GM19240 (cell line): ENCODE measurements at regions not wholly inside any gene's neighbourhood (a gene's known extent, or its start where the extent isn't known, plus 50 kb on each side); places are given as distances from the start of the nearest gene placed in this dataset.
"Not testable (repeated sequence)": the region's sequence is repeated elsewhere in the genome, so short reads cannot be mapped to it uniquely, and the experiment has no call there.

Experiments
- DNase-seq: peaks from one replicate; pipeline ENCODE4 v3.0.0; 2011; ENCODE audit warnings: low spot score; ENCODE audit not compliant: insufficient read length

DNA sequence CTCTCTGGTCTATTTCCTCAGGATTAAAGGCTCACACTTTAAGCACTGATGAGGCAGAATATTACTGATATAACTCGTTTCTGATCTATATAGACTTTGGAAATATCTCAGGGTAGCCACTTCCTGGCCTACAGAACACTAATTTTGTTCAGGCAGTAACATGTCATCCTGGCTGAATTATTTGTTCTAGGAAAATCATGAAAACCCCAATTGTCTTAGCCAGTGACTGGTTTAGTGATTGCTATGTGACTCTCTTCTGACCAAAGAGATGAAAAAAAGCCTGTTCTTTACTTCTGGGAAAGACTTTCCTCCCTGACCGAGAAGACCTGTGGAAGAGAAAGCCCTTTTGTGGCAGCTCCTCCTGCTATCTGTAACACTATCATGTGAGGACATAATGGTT is 453.7 kb downstream of the SETD4 start:
- DNase-seq: no peak

DNA sequence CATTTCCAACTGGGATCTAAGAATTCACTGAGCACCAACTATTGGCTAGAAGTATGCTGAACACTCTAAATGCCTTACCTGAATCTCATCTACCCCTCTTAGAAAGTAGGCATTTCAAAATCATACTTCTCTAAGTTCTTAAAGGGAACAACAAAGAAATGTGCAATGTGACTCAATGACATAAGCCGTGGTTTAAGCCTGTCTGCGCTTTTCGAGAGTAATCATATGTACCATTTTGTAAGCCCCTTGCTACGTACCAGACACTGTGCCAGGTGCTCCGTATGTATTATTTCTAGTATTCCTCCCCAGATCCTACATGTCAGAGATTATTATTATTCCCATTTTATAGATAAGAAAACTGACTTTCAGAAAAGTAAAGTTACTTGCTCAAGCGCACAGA is 454.2 kb downstream of the SETD4 start:
- no peak for DNase-seq

DNA sequence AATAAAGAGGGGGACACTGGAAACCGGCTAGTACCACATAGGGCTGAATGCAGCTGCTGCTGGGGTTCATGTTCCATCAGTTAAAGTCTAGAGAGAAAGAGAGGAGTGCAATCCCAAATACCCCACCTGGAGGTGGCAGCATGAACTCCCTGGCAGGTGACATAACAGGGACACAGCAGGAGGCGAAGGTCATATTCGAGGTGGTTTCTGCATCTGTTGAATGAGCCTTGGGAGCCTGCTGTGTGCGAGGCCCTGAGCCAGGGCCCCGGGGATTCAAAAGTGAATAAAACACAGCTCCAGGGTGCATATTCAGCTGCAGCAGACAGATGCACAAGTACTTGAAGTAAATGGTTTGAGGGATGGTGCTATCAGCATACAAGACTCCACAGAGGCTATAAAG is 456.8 kb downstream of the SETD4 start:
- DNase-seq: no peak

DNA sequence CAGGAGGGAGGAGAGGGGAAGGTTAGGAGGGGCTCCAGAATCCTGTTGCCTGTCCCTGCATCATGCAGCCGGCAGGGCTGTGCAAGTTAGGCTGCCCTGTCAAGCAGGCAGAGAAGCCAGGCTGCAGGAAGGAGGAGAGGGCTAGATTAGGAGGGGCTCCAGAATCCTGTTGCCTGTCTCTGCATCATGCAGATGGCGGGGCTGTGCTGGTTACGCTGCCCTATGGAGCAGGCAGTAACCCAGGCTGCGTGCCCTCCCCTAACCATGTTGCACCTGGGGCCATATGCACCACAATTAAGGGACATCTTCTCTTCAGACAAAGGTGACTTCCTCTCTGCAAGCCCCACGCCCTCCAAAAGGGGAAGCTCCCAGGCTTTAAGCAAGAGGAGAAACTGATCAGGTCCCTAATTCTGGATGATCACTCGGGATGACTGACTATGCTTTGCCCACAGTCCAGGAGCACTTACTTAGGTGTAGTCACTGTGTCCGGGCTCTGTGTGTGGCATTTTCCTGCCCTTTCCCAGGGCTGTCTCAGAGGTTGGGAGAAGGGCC is 457.4 kb downstream of the SETD4 start:
- DNase-seq: no peak

DNA sequence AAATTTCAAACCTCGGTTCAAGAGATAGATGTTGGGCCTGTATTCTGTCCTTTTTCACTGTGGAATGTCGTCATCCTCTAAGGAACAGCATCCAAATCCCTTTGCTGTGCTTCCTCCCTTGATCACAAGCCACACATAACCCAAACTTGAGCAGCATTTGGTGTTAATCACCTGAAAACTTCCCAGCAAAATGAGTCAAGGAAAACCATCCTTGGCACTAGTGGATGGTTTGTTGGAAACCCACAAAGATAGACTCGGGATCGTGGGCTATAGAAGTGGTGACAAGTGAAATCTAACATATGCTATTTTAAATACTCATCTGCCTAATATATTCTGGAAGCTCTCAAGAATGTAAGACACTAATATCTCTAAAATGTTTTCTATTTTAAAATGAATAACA is 459.1 kb downstream of the SETD4 start:
- no peak for DNase-seq

DNA sequence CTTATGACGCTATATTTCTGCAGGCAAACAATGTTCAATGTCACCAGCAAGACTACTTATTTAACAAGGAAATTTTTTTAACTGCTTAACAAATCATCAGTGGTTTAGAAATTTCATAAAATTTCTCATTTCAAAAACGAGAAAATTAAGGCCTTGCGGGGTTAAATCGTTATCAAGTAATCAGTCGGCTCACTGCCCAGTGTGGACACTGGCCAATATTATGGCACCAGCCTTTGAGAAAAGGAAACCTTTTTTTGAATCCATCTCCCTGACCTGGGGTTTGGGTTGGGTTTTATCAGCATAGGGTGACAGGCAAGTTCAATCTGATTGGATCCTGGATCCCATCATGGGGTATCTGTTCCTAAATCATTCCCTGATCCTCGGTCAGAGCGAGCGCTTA is 461.2 kb downstream of the SETD4 start:
- no peak for DNase-seq

DNA sequence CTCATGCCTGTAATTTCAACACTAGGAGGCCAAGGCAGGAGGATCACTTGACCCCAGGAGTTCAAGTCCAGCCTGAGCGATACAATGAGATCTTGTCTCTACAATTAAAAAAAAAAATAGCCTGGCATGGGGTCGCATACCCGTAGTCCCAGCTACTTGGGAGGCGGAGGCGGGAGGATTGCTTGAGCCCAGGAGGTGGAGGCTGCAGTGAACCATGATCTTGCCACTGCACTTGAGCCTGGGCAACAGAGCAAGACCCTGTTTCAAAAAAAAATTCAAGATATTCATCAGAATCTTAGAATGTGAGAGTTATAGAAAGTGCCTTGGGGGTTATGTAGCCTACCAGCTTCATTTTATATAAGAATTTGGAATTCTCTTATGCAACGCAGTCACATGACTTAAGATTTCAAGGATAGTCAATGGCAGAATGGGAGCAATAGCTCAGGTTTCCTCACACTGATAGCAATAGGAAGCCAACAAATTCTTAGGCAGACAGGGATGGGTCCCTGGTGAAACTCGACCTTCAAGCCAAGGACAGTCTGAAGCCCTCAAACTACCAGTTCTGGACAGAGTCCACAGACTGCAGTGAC is 462.5 kb downstream of the SETD4 start:
- no peak for DNase-seq

DNA sequence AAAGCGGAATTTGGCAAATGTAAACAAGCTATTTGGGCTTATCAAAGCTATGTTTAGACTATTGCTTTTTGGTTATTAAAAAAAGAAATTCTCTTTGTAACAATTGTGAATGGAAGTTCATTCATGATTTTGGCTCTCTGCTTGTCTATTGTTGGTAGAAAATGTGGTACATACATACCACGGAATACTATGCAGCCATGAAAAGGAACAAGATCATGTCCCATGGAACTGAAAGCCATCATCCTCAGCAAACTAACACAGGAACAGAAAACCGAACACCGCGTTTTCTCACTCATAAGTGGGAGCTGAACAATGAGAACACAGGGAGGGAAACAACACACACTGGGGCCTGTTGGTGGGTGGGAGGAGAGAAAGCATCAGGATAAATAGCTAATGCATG is 465.4 kb downstream of the SETD4 start:
- no peak for DNase-seq

DNA sequence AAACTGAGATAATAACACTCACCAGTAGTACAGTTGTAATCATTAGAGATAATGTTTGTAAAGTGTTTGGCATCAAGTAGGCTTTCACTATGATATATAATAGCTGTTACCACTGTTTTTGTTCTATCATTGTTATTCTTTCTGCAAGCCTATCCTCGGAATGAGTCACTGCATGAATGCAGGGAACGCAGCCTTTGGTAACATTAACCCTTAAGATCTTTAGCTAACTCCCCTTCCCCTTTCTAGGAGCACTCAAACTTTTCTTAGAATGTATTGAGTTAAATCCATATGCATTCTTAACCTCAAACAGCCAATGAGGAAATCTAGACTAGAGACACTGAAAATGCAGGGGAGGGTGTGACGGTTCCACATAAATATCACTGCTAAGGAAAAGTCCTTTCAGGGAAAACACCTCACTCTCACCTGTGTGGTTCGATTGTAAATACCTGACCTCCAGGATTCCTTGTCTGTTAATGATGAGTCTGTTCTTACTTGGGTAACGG is 467.3 kb downstream of the SETD4 start:
- DNase-seq: no peak

DNA sequence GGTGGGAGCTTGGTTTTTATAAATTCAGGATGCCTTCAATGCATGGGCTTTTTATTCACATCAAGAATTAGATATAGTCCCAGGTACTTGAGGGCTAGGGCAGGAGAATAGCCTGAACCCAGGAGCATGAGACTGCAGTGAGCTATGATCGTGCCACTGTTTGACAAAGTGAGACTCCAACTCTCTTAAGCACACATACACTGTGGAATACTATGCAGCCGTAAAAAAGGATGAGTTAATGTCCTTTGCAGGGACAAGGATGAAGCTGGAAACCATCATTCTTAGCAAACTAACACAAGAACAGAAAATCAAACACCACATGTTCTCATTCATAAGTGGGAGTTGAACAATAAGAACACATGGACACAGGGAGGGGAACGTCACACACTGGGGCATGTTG is 470.0 kb downstream of the SETD4 start:
- not testable (repeated sequence) for DNase-seq

DNA sequence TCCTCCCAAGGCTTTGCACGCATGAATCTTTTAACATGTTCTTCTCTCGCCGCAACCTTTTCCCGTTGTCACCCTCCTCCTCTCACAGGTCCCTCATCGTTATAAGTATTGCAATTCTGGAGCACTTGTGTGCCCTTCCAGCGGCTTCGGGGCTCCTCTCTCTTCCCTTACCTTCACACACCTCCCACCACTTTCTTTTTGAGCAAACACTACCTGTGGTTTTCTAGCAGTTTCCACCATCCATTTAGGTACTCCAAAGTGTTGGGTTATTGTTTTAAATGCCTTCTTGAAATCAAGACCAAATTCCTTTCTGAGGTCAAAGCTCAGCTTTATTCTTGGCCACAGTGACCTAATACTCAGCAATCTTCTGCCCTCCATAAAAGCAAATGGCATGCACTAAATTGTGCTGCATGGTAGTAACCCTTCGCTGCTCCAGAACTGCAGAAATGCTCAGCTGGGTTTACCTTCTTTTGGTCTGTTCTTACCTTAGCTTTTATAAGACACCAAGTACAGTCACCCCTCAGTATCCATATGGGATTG is 472.4 kb downstream of the SETD4 start:
- no peak for DNase-seq

DNA sequence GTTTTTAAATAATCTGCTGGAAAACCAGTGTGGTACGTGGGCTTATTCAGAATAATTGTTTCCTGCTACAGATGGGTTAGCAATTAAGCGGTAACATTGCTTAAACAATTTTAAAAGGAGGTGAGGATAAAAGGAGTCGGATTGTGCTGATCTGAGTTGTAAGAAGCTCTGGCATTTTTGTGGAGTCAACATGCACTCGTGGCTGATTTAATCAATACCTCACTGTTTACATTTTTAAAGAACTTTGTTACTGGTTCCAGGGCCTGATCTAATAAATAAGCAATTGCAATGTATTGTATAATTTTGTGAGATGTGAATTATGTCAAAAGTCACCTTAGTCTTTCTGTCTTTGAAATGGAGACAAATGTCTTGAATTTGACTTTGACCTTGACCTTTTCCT is 474.0 kb downstream of the SETD4 start:
- DNase-seq: no peak

DNA sequence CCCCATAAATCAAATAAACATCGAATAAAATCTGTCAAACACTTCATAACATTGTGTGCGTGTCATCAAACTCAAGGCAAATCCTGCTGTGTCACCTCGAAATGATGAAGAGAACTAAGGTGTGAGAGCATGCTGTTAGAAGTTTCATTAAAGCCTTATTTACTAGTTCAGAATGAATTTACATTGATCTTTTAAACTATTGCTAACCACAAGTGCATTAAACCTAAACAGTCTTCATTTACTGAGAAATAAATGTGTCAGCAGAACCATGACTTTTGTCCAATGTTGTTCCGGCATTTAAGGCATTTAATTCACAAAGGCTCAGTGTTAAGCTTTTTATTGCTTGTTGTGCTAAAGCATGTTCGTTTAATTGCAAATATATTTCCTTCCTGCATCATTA is 474.4 kb downstream of the SETD4 start:
- DNase-seq: no peak

DNA sequence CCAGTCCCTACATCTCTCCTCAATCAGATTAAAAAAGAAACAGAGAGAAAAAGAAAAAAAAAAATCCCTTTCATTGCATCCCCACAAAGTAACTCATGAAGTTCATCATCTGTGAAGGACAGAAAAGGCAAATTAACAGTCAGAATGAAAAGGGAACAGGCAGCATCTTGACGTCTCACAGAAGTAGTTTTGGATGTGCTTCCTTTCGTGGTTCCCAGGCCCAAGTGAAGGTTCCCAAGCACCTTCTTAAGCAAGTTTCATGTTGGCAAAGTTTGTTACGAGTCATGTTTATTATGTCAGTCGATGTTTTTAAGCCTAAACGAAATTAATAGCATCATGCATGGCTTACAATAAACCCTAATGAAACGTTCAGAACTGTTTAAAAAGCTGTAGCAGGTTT is 475.2 kb downstream of the SETD4 start:
- DNase-seq: no peak

DNA sequence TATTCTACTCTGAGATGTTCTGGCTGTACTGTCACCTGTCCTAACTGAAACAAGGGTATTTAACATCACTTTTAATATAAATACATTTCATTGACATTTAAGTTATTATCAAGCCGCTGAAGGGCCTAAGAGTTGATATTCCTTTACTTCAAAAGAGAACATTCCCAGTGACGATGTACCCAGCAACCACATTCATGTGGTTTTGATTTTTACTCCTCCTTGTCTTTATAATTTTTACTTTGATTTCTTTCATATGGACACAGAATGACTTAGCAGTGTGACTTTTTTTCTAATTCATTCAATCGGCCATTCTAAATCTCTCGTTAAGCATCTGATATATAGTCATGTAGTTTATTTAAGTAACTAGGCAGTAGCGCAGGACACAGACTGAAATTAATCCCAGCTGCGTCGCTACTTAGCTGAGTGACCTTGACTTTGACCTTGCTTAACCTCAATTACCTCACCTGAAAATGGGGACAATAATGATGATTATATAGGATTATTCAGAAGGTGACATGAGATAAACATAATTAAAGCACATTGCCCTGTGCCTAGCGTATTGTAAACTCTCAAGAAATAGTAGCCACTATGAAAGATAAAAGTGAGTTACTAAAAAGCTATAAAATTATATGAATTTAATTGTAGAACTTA is 476.6 kb downstream of the SETD4 start:
- DNase-seq: no peak

DNA sequence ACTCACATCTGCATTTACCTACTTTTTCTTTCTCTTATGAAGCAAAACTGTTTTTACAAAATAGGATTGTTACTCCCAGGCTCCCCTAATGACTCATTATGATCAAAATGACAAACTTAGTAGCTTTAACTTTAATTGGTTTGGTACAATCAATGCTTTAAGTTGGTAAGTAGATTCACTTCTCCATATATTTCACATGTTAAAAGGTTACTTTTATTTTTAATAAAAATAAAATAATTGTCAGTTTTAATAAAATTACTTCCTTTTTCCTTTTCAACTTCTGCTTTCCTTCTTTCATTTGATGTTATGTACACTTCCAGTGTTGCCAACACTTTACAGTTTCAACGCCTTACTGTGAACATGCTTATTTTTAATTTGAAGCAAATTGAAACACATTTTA is 477.6 kb downstream of the SETD4 start:
- no peak for DNase-seq

DNA sequence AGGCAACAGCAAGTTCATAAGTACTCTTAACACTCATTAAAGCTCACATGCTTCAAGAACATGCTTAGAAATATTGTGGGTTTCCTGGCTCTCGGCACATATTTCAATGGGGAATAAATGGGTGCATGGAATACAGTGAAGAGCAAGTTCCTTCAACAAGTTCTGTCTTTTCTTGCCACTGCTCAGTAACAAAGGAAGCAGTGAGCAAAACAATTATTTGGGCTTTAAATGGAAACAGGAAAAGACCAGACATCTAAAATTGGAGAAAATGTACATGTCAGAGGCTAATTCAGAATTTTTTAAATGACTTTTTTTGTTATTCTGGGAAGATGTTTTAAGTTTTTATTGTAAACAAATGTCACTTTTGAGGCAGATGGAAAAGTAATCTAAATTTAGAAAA is 478.7 kb downstream of the SETD4 start:
- no peak for DNase-seq

DNA sequence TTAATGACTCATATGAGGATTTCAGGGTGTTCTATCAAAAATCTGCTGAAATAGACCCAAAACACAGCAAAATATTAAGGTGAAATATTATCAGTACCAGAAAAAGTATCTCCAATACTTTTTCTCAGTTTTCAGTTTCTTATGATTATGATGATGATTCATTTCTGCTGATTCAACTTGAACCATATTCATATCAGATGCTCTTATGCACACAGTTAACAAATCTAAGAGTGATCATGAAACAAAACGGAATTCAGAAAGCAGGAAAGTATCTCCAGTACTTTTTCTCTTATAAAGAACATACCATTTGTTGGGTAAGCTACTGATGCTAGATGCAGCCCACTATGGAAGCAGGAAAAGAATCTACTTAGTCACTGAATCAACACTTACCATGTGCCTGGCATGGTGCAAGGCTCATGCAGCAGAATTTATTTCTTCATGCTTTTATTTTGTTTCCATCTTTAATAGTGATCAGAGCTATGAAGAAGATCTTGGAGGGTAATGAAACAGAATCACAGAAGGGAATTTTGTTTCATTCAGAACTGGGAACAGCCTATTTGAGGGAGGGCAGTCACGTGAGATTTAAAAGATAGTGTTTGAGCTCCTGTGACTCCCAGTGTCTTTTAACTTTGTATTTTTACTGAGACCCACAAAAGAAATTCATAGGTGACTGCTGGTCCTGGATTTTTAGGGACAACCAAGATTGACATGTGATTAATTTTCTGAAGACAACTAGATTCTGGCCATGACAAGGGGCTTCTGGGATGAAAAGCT is 480.6 kb downstream of the SETD4 start:
- DNase-seq: no peak

DNA sequence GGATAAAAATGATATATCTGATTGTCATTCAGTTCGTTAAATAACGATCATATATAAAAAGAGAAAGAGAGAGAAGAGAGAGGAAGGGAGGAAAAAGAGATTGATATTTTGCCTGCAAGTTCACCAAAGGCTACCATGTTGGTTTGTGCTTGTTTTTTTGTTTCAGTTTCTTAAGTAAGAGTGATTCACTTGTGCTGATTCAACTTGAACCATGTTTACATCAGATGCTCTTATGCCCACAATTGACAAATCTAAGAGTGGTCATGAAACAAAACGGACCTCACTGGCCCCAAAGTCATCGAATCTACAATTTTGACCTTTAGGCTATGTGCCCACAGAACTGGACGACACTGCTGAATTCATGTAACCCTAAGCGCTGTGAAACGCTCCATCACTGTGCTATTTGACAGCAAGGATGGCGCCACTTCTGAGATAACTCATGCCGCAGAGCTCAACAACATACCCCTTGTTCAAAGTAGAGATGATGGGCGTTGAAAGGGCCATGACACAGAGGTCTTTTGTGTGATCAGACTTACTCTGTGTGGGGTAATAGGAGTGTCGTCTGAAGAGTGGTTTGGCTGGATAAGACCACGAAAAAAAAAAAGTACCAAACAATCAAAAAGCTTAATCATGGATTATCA is 481.4 kb downstream of the SETD4 start:
- DNase-seq: no peak

DNA sequence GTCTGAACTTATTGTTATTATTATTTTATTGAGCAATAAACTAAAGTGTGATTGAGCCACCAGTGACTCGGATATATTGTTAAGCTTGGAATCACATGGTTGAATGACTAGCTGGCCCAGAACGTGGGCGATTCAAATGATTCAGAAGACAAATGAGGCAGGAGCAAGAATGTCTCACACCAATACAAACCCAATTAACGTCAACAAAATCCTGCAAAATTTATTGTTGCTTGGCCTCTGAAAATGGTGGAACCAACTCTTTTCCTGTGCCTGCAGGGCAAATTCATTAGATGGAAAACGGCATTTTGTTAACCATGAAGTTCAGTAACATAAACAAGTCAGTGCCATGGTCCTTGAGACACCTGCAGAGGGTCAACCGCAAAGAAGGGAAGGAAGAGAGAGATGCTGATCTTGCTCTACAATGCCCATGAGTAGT is 482.0 kb downstream of the SETD4 start:
- DNase-seq: no peak

DNA sequence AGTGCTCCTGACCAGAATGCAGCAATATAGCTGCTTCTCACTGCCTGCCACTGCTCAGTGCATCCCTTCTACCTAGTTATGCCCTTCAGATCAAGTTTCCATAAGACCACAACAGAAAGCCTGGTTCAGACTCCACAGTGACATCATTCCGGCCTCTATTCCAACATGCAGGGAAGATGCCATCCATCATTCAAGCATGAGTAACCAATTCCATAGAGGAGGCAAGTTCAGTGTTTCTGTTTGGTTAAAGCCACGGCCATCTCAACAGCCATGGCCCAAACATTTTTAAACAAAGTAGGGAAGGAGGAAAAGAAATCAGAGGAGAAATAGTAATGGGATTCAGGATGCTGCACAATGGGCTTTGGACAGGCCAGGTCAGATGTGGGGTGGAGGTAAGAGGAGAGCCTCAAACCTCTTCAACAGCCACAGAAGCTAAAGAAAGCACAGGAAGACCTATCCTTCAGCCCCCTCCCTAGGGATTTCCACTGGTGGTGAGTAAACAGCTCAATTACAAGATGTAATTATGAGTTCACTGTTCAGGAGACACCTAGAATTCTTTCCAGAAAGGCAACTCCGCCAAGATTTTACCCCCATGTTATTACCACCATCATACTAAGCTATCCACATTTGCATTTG is 484.9 kb downstream of the SETD4 start:
- DNase-seq: no peak
